Neuron (in vitro differentiated cells): ENCODE measurements at regions not wholly inside any gene's neighbourhood (a gene's known extent, or its start where the extent isn't known, plus 50 kb on each side); places are given as distances from the start of the nearest gene placed in this dataset.

Experiments
- H2AFZ ChIP-seq: one replicate; pipeline ENCODE4 v1.6.1; 2013; ENCODE audit warnings: low read depth, mild to moderate bottlenecking, inconsistent platforms, low read length, moderate library complexity
- H3K27me3 ChIP-seq: one replicate; pipeline ENCODE4 v1.6.1; 2013; ENCODE audit warnings: low read length; ENCODE audit not compliant: insufficient read depth
- H3K36me3 ChIP-seq: one replicate; pipeline ENCODE4 v1.6.1; 2013; ENCODE audit warnings: low read length; ENCODE audit not compliant: insufficient read depth
- H3K4me1 ChIP-seq: one replicate; pipeline ENCODE4 v1.6.1; 2013; ENCODE audit warnings: low read length; ENCODE audit not compliant: insufficient read depth
- H3K4me3 ChIP-seq: 2 replicates; pipeline ENCODE4 v1.5.1; 2013; ENCODE audit warnings: mild to moderate bottlenecking, low read length, moderate library complexity
- H3K9me3 ChIP-seq: one replicate; pipeline ENCODE4 v1.6.1; 2013; ENCODE audit warnings: low read length

DNA sequence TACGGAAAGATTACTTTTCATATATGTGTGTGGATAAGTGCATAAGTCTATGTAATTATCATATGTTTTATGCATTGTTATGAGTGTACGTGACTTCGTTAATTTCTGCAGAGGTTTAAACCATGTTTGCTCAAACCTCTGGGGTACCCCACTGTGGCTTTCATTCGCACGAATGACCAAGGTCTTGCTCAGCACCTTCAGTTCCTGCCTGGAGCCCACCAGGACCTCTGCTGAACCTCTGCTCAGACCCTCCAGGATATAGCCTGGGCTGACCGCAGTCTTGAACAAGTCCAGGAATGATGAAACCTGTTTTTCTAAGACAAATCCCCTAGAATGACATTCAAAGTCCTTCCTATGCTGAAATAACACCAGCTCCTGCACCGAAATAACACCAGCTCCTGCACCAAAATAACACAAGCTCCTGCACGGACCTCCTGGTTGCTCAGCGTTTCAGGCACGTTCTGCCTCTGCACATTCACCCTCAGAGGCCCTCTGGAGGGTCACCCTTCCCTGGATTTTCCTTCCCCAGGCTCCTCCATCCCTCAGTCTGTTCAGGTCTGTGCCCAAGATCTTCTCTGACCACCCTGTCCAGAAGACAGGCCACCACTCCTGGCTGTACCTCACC, 99.7 kb upstream of the BOD1 start:
- H3K4me1 ChIP-seq: peaks cover 30% of the 10 kb centered on the region
- no peak overlapping the region for H2AFZ ChIP-seq
- peaks cover 2% of the 10 kb centered on the region for H3K27me3 ChIP-seq
- H3K9me3 ChIP-seq: no peaks in the 10 kb centered on the region
- H3K4me3 ChIP-seq: no peak overlapping the region
- no peaks in the 10 kb centered on the region for H3K36me3 ChIP-seq

DNA sequence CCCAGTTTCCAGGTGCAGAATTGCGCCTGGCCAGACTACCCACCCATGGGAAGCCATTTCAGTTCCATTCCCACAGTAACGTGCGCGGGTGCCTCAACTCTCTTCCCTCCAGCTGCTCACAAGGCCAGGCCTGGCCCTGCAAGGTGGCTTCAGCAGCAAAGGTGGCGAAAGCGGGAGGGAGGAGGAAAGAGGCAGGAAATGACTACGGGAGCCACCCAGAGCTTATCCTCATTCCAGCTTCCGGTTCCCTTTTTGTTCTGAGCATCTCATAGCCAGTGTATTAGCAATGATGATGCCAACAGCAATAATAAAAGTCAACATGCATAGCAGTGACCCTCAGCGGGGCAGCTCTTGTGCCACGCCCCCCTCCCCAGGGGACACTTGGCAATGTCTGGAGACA, 101.5 kb upstream of the BOD1 start:
- no peaks in the 10 kb centered on the region for H3K36me3 ChIP-seq
- peaks cover 31% of the 10 kb centered on the region for H3K4me1 ChIP-seq
- no peak overlapping the region for H2AFZ ChIP-seq
- H3K27me3 ChIP-seq: peaks cover 2% of the 10 kb centered on the region
- H3K9me3 ChIP-seq: no peaks in the 10 kb centered on the region
- no peak overlapping the region for H3K4me3 ChIP-seq

DNA sequence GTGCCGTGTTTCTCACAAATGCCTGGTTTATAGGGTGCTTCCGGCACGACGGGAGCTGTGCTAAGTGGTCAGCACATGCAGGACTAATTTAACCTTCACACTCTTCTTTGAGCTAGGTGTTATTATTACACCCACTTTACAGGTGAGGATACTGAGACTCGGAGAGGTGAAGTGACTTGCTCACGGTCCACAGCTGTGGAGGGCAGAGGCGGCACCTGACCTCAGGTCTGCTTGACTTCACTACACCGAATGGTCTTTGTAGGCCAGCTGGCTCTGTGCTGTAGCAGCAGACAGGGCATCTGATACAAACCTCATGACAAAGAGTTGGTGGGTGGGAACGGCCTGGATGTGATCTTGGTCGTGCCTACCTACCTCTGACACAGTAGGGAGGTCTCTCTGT, 102.0 kb upstream of the BOD1 start:
- Histone ChIP-seq H3K36me3 (no peaks in the 10 kb centered on the region), H2AFZ (no peak overlapping the region), H3K27me3 (peaks cover 2% of the 10 kb centered on the region), H3K4me1 (peaks cover 31% of the 10 kb centered on the region), H3K9me3 (no peaks in the 10 kb centered on the region), H3K4me3 (no peak overlapping the region)

DNA sequence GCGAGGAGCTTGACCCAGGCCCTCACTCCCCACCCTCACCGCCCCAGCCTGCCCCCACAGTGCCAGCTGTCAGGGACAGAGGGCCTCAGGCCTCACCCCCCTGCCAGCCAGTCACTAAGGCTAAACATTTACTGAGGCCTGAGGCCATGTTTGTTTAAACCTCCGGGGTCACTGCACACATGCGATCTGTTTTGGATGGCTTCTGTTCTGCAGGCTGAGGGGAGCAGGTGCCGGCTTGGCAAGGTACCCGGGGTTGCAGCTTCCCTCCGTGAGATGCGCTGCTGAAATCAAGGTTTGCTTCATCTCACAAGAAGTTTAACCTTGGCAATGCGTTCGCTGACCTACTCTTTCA, 103.3 kb upstream of the BOD1 start:
- no peak overlapping the region for H3K4me3 ChIP-seq
- no peak overlapping the region for H2AFZ ChIP-seq
- no peaks in the 10 kb centered on the region for H3K36me3 ChIP-seq
- peaks cover 31% of the 10 kb centered on the region for H3K4me1 ChIP-seq
- H3K27me3 ChIP-seq: no peaks in the 10 kb centered on the region
- H3K9me3 ChIP-seq: no peaks in the 10 kb centered on the region

DNA sequence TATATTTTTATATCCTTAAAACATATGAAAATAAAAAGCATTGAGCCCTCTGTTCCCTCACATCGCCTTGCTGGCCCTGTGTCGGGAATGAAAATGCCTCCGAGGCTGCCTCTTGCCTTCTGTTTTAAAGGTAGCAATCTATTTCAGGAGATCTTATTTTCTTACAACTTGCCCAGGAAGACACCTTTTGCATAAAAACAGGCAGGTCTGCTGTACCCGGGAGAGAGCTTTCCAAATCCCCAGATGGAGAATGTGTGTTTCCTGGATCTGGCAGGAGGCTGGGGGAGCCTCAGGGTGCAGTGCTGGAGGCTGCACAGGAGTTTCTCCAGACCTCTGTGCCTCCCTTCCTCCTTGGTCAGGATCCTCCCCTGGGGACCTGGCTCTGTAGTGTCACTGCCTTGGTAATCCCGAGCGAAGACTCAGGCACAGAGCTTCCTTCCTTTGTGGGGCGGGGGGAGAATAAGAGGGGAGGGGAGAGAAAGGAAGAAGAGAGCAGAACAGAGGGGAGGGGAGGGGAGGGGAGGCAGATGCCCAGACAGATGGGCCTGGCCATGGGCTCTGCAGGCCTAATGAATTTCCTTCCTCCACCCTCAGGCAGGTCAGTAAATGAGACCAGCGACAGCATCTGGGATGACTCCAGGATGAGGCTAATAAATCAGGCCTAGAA, 104.0 kb upstream of the BOD1 start:
- Histone ChIP-seq H3K27me3 (no peaks in the 10 kb centered on the region), H3K9me3 (no peaks in the 10 kb centered on the region), H3K4me1 (peaks cover 31% of the 10 kb centered on the region), H3K4me3 (no peak overlapping the region), H3K36me3 (no peaks in the 10 kb centered on the region), H2AFZ (no peak overlapping the region)

DNA sequence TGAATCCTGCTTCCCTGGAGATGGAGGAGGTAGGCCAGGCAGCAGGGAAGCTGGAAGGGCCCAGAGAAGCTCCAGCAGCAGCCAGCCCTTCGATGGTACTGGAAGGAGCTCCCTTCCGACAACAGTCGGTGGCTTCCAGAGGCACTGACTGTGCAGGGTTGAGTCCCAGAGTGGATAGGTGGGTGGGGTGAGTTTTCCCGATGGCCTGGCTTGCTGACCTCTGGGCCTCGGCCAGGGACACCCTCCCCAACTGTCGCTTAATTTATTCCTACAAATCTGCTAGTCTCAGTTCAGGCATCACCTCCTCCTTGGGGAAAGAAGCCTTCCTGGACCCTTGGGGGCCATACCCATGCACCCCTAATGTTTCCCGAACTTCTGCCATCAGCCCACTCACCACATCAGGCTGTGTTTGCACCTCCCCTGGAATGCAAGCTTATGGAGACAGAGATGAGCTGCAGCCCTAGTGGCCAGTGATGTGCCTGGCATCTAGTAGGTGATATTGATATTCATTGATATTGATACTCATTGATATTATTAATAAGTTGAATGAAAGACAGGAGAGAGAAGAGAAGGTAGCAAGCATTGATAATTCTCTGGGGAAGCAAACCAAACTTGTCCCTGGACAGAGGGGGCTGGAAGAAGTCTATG, 104.6 kb upstream of the BOD1 start:
- H3K36me3 ChIP-seq: no peaks in the 10 kb centered on the region
- peaks cover 31% of the 10 kb centered on the region for H3K4me1 ChIP-seq
- H3K4me3 ChIP-seq: no peak overlapping the region
- no peaks in the 10 kb centered on the region for H3K27me3 ChIP-seq
- H2AFZ ChIP-seq: no peak overlapping the region
- H3K9me3 ChIP-seq: no peaks in the 10 kb centered on the region

DNA sequence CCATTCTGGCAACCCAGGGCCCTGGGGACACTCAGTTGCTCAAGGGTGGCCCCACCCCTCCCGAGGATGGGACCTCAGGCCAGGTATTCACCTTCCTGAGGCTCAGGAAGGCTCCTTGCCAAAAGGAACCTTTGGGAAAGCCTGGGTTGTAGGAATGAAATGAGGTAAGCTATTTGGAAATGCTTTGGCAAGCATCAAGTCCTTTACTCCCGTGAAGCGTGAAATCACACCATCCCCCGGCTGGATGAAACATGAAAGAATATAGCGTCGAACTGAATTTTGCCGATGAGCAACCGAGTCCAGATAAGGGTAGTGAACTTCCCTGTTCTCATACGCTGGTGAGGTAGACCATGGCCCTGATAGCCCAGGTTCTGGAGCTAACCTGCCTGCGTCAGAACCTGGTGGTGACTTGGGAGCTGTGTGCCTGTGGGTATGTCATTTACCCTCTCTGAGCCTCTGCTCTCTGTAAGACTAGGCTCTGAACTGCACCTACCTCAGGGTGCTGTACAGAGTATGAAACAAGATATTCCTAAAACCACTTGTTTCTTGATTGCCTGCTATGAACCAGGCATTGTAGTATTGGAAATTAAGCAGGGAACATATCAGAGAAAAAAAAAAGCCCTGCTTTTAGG, 105.3 kb upstream of the BOD1 start:
- no peaks in the 10 kb centered on the region for H3K9me3 ChIP-seq
- H2AFZ ChIP-seq: no peak overlapping the region

DNA sequence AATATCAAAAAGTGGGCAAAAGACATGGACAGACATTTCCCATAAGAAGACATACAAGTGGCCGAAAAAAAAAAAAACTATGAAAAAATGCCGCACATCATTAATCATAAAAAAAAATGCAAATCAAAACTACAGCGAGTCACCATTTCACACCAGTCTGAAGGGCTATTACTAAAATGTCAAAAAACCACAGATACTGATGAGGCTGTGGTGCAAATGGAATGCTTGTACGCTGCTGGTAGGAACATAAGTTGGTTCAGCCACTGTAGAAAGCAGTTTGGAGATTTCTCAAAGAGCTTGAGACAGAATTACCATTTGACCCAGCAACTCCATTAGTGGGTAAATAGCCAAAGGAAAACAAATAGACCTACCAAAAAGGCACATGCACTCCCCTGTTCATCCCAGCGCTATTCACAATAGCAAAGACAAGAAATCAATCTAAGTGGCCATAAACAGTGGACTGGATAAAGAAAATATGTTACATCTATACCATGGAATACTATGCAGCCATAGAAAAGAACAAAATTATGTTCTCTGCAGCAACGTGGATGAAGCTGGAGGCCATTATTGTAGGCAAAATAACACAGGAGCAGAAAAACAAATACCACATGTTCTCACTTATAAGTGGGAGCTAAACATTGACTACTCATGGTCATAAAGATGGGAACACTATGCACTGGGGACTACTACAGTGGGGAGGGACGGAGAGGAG, 110.6 kb upstream of the BOD1 start:
- no peaks in the 10 kb centered on the region for H3K27me3 ChIP-seq
- H3K4me3 ChIP-seq: no peak overlapping the region
- no peaks in the 10 kb centered on the region for H3K36me3 ChIP-seq
- no peaks in the 10 kb centered on the region for H3K4me1 ChIP-seq
- no peak overlapping the region for H2AFZ ChIP-seq
- H3K9me3 ChIP-seq: no peaks in the 10 kb centered on the region

More for the DNA sequence above, 105.3 kb upstream of the BOD1 start:
- no peak overlapping the region for H3K4me3 ChIP-seq
- no peaks in the 10 kb centered on the region for H3K27me3 ChIP-seq
- H3K4me1 ChIP-seq: peaks cover 31% of the 10 kb centered on the region
- H3K36me3 ChIP-seq: no peaks in the 10 kb centered on the region

DNA sequence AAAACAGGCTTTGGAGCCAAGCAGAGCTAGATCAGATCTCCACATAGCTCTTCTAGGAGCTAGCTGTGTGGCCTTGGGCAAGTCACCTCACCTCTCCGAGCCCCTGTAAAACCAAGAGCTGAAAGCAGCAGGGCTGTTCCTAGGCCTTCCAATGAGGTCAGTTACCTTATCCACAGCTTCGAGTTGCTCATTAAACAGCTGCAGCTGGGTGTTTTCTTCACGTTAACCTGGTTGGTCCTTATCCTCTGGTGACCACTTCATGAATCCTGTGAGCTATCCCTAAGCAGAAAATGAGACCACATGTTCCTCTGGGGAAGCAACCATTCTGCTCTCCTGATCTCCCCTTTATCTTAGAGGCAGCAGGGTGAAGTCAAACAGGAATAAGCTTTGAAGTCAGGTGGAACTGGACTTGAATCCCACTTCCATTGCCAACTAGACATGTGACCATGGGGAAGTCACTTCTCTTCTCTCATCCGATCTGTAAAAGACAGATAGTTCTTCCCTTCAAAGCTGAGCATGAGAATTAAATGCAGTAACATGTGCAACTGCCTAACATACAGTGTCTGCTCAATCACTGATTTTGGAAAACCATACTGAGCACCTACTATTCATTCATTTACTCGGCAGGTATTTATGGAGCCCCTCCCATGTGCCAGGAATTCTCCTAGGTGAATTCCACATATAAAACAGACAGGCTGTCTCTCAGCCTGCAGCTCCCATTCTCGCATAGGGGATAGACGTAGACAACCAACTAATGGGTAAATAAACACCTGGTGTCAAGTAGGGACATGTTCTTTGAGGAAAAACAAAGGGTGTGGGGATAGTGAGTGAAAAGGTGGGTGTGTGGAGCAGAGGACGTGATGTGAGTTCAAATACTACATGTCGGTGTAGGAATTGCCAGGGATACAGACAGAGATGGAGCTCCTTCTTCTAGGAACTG, 111.7 kb upstream of the BOD1 start:
- H3K9me3 ChIP-seq: no peaks in the 10 kb centered on the region
- no peaks in the 10 kb centered on the region for H3K36me3 ChIP-seq
- H2AFZ ChIP-seq: no peak overlapping the region
- H3K4me3 ChIP-seq: no peak overlapping the region
- H3K4me1 ChIP-seq: no peaks in the 10 kb centered on the region
- no peaks in the 10 kb centered on the region for H3K27me3 ChIP-seq

DNA sequence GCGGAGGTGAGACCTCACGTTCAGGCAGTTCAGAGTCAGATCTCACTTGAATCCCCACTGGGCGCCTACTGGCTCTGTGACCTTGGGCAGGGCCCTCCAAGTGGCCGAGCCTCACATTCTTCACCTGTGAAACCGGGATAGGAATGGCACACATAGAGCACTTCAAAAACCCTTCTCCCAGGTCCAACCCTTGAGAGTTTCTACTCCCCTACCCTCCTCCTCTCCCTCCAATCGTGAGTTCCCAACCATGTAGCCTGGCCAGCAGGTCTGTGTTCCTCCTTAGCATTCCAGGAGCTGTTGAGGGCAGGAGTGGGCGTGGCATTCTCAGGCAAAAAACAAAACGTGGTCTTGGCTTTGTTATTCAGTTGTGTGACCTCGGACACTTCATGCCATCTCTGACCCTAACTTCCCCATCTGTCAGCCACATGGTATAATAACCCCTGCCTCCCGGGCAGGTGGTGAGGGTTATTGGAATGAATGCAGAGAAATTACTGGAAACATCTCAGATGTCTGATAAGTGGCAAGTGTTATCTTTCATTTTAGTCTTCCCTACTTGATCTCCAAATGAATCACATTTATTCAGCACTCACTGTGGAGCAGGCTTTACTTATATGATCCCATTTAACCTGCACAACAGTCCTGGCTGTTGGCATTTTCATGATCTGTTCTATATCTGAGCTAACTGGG, 112.8 kb upstream of the BOD1 start:
- no peaks in the 10 kb centered on the region for H3K9me3 ChIP-seq
- no peaks in the 10 kb centered on the region for H3K4me1 ChIP-seq
- H3K36me3 ChIP-seq: no peaks in the 10 kb centered on the region
- H2AFZ ChIP-seq: no peak overlapping the region
- no peak overlapping the region for H3K4me3 ChIP-seq
- no peaks in the 10 kb centered on the region for H3K27me3 ChIP-seq

DNA sequence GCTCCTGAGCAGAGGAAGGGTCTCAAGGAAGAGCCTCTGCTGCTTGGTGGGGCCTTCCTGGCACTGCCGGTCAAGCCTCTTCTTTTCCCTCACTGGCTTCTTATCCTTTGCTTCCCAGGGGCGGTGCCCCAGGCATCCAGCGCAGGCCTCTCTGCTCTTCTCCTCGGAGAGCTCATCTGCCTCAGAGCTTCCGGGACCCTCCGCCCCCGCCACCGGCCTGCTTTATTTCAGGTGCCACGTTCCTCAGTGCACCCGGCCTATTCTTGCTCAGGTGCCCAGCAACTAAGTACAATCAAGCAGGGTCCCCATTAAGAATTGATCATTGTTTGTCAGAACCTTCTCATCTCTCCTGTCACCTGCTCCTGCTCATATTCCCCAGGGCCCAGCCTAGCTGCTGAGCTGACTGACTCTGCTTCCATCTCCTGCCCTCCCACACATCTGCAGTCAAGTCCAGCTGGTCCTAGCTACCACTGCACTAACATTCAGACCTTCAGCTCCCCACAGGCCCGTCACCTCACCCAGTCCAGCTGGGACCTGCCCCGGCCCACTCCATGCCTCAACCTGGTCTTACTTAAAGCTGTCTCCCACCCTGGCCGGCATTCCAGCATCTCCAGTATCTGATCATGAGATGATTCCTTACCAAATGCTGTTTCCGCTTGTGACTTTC, 114.3 kb upstream of the BOD1 start:
- Histone ChIP-seq H2AFZ (no peak overlapping the region), H3K4me1 (no peaks in the 10 kb centered on the region), H3K27me3 (peaks cover 8% of the 10 kb centered on the region), H3K36me3 (no peaks in the 10 kb centered on the region), H3K4me3 (no peak overlapping the region), H3K9me3 (no peaks in the 10 kb centered on the region)
